ENCODE measurements at regions not wholly inside any gene's neighbourhood (a gene's known extent, or its start where the extent isn't known, plus 50 kb on each side); places are given as distances from the start of the nearest gene placed in this dataset.

DNA sequence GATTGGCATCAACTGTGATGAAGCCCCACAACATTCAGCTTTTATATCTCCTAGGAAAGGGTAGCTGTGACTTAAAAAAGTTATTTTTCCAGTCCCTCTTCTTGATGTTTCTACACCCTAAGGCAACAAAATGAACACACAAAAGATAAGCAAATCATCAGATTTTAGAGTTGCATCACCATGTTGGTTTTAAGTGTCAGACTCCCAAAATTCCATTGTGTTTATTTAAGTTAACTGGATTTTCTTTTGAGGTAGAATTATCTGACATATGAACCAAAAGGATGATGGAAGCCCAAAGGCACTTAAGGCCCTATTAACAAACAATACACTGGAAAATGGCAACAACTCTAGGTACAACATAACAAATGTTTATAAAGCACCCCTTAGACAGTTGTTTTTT, 261.7 kb upstream of the SLC39A10 start:
- TF ChIP-seq MYC (IDR thresholded peaks at IDR 0.05; ENCODE audit: low read depth, low read length): no peak
- TF ChIP-seq, protein P1, sequence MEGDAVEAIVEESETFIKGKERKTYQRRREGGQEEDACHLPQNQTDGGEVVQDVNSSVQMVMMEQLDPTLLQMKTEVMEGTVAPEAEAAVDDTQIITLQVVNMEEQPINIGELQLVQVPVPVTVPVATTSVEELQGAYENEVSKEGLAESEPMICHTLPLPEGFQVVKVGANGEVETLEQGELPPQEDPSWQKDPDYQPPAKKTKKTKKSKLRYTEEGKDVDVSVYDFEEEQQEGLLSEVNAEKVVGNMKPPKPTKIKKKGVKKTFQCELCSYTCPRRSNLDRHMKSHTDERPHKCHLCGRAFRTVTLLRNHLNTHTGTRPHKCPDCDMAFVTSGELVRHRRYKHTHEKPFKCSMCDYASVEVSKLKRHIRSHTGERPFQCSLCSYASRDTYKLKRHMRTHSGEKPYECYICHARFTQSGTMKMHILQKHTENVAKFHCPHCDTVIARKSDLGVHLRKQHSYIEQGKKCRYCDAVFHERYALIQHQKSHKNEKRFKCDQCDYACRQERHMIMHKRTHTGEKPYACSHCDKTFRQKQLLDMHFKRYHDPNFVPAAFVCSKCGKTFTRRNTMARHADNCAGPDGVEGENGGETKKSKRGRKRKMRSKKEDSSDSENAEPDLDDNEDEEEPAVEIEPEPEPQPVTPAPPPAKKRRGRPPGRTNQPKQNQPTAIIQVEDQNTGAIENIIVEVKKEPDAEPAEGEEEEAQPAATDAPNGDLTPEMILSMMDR (IDR thresholded peaks at IDR 0.05; ENCODE audit: extremely low read depth in 1 of 2, insufficient read depth in 1 of 2, low read depth in 1 of 2, low read length in 2 of 2): no peak
- TF ChIP-seq POLR2AphosphoS5 (IDR thresholded peaks at IDR 0.05; ENCODE audit: insufficient read depth, low read depth, low read length): no peak
- TF ChIP-seq POLR2A (IDR thresholded peaks at IDR 0.05; ENCODE audit: low read depth, low read length): no peak
- TF ChIP-seq, protein P2, sequence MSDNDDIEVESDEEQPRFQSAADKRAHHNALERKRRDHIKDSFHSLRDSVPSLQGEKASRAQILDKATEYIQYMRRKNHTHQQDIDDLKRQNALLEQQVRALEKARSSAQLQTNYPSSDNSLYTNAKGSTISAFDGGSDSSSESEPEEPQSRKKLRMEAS (IDR thresholded peaks at IDR 0.05; ENCODE audit: insufficient read depth, insufficient read length): no peak
- TF ChIP-seq GATA2 (IDR thresholded peaks at IDR 0.05; ENCODE audit: insufficient read depth, insufficient read length, low read depth, low read length): no peak
- no peak for TF ChIP-seq EZH2 (IDR thresholded peaks at IDR 0.05; ENCODE audit: borderline replicate concordance, low read depth, low read length, severe bottlenecking)
- TF ChIP-seq FOS (IDR thresholded peaks at IDR 0.05; ENCODE audit: borderline replicate concordance, insufficient read depth, low read length): no peak
- TF ChIP-seq JUN (IDR thresholded peaks at IDR 0.05; ENCODE audit: borderline replicate concordance, insufficient read depth, insufficient read length, low read depth): no peak

All from endothelial cell of umbilical vein (primary cell).